Tibial nerve (tissue), 4 donors: ENCODE measurements at regions not wholly inside any gene's neighbourhood (a gene's known extent, or its start where the extent isn't known, plus 50 kb on each side); places are given as distances from the start of the nearest gene placed in this dataset.

Source experiments
- CTCF ChIP-seq, 5 experiments: fragments of 200-600 bp in 3 of 5; fragments of 450-650 bp in 2 of 5; sonication (generic) in 3 of 5; IDR thresholded peaks; one replicate each; pipeline ENCODE4 v1.5.1; 2016 to 2019; ENCODE audit warnings: antibody characterized with exemption in 5 of 5, mild to moderate bottlenecking in 3 of 5, moderate library complexity in 2 of 5
- EP300 ChIP-seq, 2 donors: sonication (generic); formaldehyde crosslinking; IDR thresholded peaks; one replicate each; pipeline ENCODE4 v1.6.1; 2017; ENCODE audit warnings: antibody characterized with exemption in 2 of 2, mild to moderate bottlenecking in 1 of 2
- POLR2A ChIP-seq, 2 donors: fragments of 450-650 bp; IDR thresholded peaks; one replicate each; pipeline ENCODE4 v1.6.1; 2017; ENCODE audit warnings: antibody characterized with exemption in 2 of 2, mild to moderate bottlenecking in 2 of 2, moderate library complexity in 2 of 2

- no peak for TF ChIP-seq POLR2A (IDR thresholded peaks at IDR 0.05)
- no peak for TF ChIP-seq CTCF (IDR thresholded peaks at IDR 0.05)
- no peak for TF ChIP-seq EP300 (IDR thresholded peaks at IDR 0.05)
These were observed 319.0 kb upstream of the SOX11 start for GRCh38 chr2:5373200-5373599.
